ENCODE measurements at regions not wholly inside any gene's neighbourhood (a gene's known extent, or its start where the extent isn't known, plus 50 kb on each side); places are given as distances from the start of the nearest gene placed in this dataset.
"Not testable (repeated sequence)": the region's sequence is repeated elsewhere in the genome, so short reads cannot be mapped to it uniquely, and the experiment has no call there.

GRCh38 chr1:234957330-234958065, 171.1 kb downstream of the TOMM20 start:
- no peak for DNase-seq

- DNase-seq: no peak
Measured at GRCh38 chr1:234956821-234957329, 171.8 kb downstream of the TOMM20 start.

DNA sequence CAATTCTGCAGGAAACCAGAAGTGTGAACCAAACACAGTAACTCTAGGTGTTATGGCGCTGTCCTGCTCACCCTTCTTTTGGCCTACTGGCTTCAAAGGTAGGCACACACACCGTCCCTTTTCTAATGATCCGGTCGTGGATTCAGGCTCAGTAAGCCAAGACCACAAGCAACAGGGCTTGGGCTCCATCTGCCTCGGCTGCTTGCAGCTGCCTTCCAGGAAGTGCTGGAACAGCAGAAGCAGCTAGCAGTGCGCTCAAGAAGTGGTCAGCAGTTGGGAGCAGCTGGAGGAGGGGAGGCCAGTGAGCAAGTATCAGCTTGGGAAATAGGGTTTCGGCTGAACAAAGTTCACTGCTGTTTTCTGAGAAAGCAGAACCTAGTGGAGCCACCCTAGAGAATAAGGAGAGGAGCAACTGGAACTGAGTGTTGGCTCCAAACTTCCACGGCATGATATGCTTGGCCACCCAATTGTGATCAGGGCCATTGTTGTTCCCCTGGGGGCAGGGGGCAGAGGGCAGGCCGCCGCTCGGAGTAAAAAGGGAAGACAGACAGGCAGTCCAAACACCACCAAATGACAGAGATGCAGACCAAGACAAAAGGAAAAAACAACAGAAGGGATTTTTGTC, 173.4 kb downstream of the TOMM20 start:
- peak; percentile 81 for DNase-seq

- DNase-seq: no peak
Measured at GRCh38 chr1:234954613-234955012, 174.0 kb downstream of the TOMM20 start.

- DNase-seq: no peak
Measured at GRCh38 chr1:234953655-234954405, 174.8 kb downstream of the TOMM20 start.

DNA sequence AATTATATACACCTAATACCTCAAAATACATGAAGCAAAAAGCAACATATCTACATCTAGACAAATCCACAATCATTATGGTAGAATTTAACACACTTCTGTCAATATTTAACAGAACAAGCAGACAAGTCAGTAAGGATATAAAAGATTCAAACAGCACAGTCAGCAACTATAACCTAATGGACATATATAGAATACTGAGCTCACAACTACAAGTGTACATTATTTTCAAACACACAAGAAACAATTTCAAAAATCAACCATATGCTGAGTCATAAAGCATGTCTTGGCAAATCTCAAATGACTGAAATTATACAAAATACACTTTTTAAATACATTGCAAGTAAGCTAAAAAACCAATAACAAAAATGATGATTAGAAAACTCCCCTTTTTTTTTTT, 178.0 kb downstream of the TOMM20 start:
- DNase-seq: no peak

- not testable (repeated sequence) for DNase-seq
Measured at GRCh38 chr1:234949528-234949927, 179.1 kb downstream of the TOMM20 start.

- DNase-seq: peak; percentile 85
Measured at GRCh38 chr1:234944439-234945344, 183.9 kb downstream of the TOMM20 start.

GRCh38 chr1:234943836-234944402, 184.7 kb downstream of the TOMM20 start:
- peak; percentile 25 for DNase-seq

DNA sequence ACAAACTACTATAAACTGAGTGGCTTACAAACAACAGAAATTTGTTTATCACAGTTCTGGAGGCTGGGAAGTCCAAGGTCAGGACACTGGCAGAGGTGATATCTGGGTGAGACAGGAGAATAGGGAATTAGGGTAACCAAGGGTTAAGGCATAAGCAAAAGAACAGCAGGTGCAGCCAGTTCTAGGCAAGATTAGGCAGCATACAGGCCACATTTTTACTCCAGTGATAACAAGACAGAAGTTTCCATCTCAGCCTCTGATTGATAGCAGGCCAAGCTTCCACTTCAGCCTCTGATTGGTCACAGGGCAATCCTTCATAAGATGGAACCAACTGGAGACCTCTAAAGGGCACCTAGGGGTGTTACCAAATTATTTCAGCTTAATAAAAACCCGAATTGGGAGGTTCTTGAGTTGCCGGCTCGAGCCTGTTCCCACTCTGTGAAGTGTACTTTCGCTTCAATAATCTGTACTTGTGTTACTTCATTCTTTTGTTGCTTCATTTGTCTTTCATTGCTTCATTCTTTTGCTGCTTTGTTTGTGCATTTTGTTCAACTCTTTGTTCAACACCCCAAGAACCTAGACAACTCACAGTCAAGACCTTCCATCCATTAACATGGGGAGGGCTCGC, 185.6 kb downstream of the TOMM20 start:
- peak; percentile 83 for DNase-seq

DNA sequence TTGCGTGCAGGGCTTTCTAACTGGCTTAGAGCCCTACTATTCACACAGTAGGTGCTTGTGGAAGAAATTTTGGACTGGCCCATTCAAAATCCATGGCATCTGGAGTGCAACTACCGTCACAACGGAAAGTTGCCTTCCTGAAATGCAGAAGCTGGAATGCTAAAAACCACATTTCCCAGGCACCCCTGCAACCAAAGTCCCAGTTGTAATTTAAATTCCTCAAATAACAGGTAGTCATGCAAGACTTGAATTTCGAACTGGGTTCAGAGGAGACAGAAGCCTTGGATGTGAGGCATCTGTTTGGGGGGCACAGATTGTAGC, 186.7 kb downstream of the TOMM20 start:
- no peak for DNase-seq

DNA sequence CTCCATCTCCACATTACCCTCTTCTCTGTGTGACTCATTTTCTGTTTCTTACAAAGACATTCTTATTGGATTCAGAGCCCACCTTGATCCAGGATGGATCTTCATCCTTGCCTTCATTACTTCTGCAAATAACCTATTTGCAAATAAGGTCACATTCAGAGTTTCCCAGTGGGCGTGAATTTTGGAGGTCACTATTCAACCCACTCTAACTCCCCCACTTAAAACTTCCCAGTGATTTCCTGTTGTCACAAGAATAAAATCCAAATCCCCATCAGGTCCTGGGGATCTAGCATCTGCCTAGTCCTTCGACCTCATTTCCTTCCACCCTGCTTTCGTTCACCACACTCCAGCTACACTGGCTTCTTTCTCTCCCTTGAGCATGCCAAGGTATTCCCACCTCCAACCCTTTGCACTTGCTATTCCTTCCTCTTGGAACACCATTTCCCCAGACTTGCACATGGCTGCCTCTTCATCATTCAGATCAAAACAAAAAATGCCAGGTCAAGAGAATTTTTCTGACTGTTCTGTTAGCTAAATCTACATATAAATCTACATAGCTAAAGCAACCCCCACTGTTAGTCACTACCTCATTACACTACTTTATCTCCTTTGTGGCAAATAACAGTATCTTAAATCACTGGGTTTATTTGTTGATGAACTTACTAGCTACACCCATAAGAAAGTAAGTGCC, 187.2 kb downstream of the TOMM20 start:
- peak; percentile 61 for DNase-seq

DNA sequence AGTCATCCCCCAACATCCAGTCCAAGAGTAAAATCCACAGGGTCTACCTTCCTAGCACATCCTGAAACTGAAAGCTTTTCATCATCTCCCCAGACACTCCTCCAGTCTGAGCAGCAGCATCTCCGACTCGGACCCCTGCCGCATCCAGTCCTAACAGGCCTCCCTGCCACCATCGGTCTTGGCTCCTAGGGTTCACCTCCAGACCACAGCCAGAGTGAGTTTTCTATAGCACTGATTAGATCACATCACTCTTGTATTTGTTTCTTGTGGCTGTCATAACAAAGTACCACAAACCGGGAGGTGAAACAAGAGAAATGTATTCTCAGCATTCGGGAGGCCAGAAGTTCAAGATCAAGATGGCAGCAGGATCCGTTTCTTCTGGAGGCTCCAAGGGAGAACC, 187.8 kb downstream of the TOMM20 start:
- DNase-seq: no peak

DNA sequence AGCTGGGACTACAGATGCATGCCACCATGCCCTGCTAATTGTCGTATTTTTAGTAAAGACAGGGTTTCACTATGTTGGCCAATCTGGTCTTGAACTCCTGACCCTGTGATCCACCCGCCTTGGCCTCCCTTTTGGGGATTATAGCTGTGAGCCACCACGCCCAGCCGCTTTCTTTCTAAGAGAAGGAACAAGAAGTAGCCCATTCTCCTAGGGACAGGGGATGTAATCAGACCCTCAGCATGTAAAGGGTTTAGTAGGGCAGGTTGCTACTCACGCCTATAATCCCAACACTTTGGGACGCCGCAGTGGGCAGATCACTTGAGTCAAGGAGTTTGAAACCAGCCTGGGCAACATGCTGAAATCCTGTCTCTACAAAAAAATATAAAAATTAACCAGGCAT, 189.7 kb downstream of the TOMM20 start:
- no peak for DNase-seq

DNA sequence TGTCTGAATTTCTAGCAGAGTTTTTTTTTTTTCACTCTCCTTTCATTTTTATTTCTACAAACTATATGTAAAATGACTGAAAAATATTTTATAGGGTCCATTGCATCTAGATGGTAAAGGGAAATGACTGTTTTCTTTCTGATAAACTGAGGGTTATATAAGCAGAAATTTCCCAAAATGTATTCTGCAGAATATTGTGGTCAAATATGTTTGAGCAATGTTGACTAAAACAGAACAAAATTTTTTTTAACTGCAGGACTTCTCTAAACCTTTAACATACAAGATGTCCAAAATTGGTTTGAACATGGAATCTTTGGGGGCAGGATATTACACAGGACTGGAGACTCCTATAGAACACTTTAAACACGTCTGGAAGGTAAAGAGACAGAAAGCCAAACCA, 190.5 kb downstream of the TOMM20 start:
- DNase-seq: peak; percentile 20

- DNase-seq: no peak
Measured at GRCh38 chr1:234936612-234937389, 191.8 kb downstream of the TOMM20 start.

GRCh38 chr1:234934611-234935033, 194.0 kb downstream of the TOMM20 start:
- DNase-seq: peak; percentile 59

DNA sequence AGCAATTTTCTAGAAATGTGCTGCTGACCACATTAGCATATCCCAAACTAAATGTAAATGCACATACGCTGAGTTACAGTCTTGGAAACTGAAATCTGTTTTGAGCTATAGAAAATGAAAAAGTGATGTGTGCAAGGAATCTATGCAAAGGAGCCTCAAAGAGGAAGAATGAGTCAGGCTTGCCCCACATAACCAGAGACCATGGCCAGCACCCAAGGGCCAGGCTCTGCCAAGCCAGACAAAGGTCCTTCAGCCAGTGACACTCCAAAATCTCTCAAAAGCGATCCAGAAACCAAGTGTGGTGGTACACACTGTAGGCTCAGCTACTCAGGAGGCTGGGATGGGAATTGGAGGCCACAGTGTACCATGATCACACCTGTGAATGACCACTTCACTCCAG, 195.2 kb downstream of the TOMM20 start:
- DNase-seq: peak; percentile 60

DNA sequence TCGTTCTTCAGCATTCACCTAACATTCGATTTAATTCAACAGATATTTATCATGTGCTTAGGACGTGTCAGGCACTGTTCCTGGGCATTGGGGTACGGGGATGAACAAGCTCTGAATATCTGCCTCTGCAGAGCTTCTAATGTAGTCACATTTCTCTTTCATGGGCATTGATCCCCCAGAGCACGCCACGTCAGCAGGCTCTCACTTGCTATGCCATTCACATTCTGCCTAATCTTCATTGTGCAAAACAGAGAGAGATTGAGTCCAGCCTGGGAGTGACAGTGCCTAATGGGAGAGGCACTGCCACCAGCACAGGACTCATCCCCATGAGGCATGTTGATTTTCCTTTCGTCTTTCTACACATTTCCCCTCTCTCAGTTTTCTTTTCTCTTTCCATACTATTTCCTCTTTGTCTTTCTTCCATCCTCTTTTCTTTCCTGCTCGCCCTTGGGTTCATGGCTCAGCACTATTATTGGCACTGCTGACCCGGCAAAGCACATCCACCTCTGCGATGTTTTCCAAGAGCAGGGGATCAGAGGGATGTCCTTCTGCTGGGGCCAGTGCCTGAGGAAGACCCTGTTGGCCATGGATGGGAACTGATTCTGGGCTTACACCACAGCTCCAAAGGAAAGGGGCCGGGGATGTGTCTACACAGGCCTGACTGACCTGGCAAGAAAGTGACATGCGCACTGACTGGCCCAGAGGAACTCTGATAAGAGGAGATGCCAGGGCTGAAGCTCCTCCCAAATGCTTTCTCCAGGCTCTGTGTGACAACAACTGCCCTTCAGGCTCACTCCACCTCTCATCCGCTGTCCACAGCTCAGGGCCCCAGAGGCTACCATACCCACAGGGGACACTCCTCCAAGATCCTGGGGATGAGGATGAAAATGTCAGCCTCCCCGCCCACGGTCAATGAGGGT, 195.9 kb downstream of the TOMM20 start:
- DNase-seq: peak; percentile 25

All from hematopoietic multipotent progenitor cell treated with erythropoietin and hydrocortisone succinate and interleukin-3 and kit ligand, for 4 days (in vitro differentiated cells).